Stimulated activated CD8-positive, alpha-beta memory T cell treated with anti-CD3 and anti-CD28 coated beads, Interleukin-12 subunit alpha, Interleukin-12 subunit beta, amount 100 ng/mL, for 24 hours (primary cell): ENCODE measurements at regions not wholly inside any gene's neighbourhood (a gene's known extent, or its start where the extent isn't known, plus 50 kb on each side); places are given as distances from the start of the nearest gene placed in this dataset.
"Not testable (repeated sequence)": the region's sequence is repeated elsewhere in the genome, so short reads cannot be mapped to it uniquely, and the experiment has no call there.

Source experiments
- DNase-seq: peaks from one replicate; pipeline ENCODE4 v3.0.0-alpha.2; 2020; ENCODE audit errors: extremely low read depth

GRCh38 chr14:49946320-49947141 is 53.6 kb downstream of the ARF6 start:
- DNase-seq, result no peak

- DNase-seq, result no peak
These were observed 54.6 kb downstream of the ARF6 start for GRCh38 chr14:49947506-49947905.

- no peak for DNase-seq
These were observed 57.7 kb downstream of the ARF6 start for GRCh38 chr14:49950275-49951228.

GRCh38 chr14:49951229-49951607 is 58.3 kb downstream of the ARF6 start:
- DNase-seq, result no peak

- DNase-seq, result no peak
These were observed 58.9 kb downstream of the ARF6 start for GRCh38 chr14:49951691-49952345.

- DNase-seq, result no peak
These were observed 60.3 kb downstream of the ARF6 start for GRCh38 chr14:49953196-49953595.

GRCh38 chr14:49954171-49954631 is 61.3 kb downstream of the ARF6 start:
- DNase-seq, result no peak

- DNase-seq, result no peak
These were observed 62.1 kb downstream of the ARF6 start for GRCh38 chr14:49955024-49955423.

- DNase-seq, result no peak
These were observed 64.4 kb downstream of the ARF6 start for GRCh38 chr14:49957089-49957852.

- DNase-seq, result no peak
These were observed 67.0 kb downstream of the ARF6 start for GRCh38 chr14:49959822-49960408.

- DNase-seq, result no peak
These were observed 67.6 kb downstream of the ARF6 start for GRCh38 chr14:49960453-49960852.

- DNase-seq, result no peak
These were observed 68.7 kb downstream of the ARF6 start for GRCh38 chr14:49961270-49962222.

- no peak for DNase-seq
These were observed 69.7 kb downstream of the ARF6 start for GRCh38 chr14:49962621-49963020.

- DNase-seq, result not testable (repeated sequence)
These were observed 72.3 kb downstream of the ARF6 start for GRCh38 chr14:49965068-49965651.

GRCh38 chr14:49966304-49966809 is 73.5 kb downstream of the ARF6 start:
- DNase-seq, result no peak

- no peak for DNase-seq
These were observed 74.2 kb downstream of the ARF6 start for GRCh38 chr14:49966971-49967630.

GRCh38 chr14:49969961-49970360 is 77.1 kb downstream of the ARF6 start:
- DNase-seq, result no peak

- no peak for DNase-seq
These were observed 77.7 kb downstream of the ARF6 start for GRCh38 chr14:49970474-49971147.
